Dendritic cell treated with granulocyte-macrophage colony-stimulating factor and Interleukin-4, amounts not matched to agents 40 ng/mL and 50 ng/mL, for 4 days (primary cell): ENCODE measurements at regions not wholly inside any gene's neighbourhood (a gene's known extent, or its start where the extent isn't known, plus 50 kb on each side); places are given as distances from the start of the nearest gene placed in this dataset.

ENCODE experiments used
- H3K27ac Mint-ChIP-seq: one replicate; pipeline ENCODE4 v1.8.0; 2022; ENCODE audit warnings: mild to moderate bottlenecking, mixed read lengths
- H3K27me3 Mint-ChIP-seq: one replicate; pipeline ENCODE4 v1.8.0; 2022; ENCODE audit warnings: mild to moderate bottlenecking, mixed read lengths
- H3K36me3 Mint-ChIP-seq: one replicate; pipeline ENCODE4 v1.8.0; 2022; ENCODE audit warnings: low read depth, mixed read lengths
- H3K4me1 Mint-ChIP-seq: one replicate; pipeline ENCODE4 v1.8.0; 2022; ENCODE audit warnings: low read depth, mixed read lengths
- H3K4me3 Mint-ChIP-seq: one replicate; pipeline ENCODE4 v1.8.0; 2022; ENCODE audit warnings: mild to moderate bottlenecking, moderate library complexity, mixed read lengths
- H3K9me3 Mint-ChIP-seq: one replicate; pipeline ENCODE4 v1.8.0; 2022; ENCODE audit warnings: mixed read lengths
- intact Hi-C: fragments of 100-400 bp; cut with micrococcal nuclease; formaldehyde crosslinking; loops from one replicate; pipeline ENCODE4 v1.15.0; 2022

DNA sequence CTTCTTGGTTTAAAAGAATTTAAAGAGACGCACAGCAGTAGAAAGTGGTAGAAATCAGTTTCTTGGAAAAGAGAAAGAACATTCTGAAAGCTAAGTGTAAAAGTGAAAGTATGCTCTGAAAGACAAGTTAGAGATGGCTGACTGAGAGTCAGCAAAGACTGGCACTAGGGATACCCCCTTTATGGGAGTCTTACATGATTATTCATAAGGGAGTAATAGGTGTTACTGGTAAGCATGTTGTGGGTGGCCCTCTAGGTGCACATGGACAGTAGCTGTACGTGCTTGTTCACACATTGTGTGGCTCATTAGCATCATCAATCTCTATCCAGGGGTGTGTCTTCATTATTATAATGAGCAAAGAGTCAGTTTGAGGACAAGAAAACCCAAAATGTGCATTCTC lies 816.2 kb downstream of the CBLN2 start:
- intact Hi-C loops: no loop called here
- Mint-ChIP-seq H3K27ac (no peak overlapping the region), H3K4me1 (no peaks in the 10 kb centered on the region), H3K9me3 (peaks cover 9% of the 10 kb centered on the region), H3K36me3 (no peaks in the 10 kb centered on the region), H3K4me3 (no peak overlapping the region), H3K27me3 (no peaks in the 10 kb centered on the region)

DNA sequence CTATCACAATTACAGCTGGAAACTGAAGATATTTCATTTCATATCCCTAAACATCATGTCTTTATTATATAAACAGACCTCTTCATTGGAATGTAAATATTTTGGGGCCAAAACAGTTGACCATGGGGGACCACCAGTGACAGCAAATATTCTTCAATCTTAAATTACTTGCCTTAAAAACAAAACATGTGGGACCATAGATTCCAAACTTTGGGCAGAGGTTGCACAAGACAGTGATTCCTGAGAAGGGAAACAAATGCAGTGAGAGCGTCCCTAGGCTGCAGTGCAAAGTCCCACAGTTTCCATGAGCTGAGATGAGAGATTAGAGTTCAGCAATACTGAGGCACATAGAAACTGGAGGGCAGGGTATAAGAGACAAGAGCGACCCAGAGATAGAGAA lies 818.9 kb downstream of the CBLN2 start:
- Mint-ChIP-seq H3K9me3 (peaks cover 9% of the 10 kb centered on the region), H3K27me3 (no peaks in the 10 kb centered on the region), H3K4me3 (no peak overlapping the region), H3K27ac (no peak overlapping the region), H3K36me3 (no peaks in the 10 kb centered on the region), H3K4me1 (no peaks in the 10 kb centered on the region)
- intact Hi-C loops: no loop called here

DNA sequence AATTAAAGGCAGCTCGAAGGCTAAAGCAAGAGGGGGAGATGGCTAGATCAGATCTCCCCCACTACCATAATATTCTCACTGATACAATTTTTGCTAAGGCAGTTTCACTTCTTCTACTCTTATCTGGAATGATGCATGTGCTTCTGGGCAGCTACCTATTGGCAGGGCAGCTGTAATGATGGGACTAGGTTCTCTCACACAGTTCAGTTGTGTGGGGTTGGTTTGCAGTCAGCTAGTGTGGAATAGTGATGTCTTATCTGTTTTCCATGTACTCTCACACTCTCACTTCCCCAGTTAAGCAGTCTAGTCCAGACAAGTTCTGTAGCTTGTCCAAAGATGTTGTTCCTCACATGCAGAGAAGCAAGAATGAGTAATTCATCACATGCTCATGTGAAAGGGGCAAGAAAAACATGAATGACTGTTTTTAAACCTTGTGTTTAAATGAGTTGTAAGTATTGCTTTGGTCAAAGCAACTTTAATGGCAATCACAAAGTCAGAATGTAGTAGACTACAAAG lies 836.1 kb downstream of the CBLN2 start:
- no peak overlapping the region for H3K27ac Mint-ChIP-seq
- no peaks in the 10 kb centered on the region for H3K36me3 Mint-ChIP-seq
- H3K9me3 Mint-ChIP-seq: no peaks in the 10 kb centered on the region
- H3K27me3 Mint-ChIP-seq: no peaks in the 10 kb centered on the region
- H3K4me1 Mint-ChIP-seq: no peaks in the 10 kb centered on the region
- intact Hi-C loops: no loop called here
- H3K4me3 Mint-ChIP-seq: no peak overlapping the region

DNA sequence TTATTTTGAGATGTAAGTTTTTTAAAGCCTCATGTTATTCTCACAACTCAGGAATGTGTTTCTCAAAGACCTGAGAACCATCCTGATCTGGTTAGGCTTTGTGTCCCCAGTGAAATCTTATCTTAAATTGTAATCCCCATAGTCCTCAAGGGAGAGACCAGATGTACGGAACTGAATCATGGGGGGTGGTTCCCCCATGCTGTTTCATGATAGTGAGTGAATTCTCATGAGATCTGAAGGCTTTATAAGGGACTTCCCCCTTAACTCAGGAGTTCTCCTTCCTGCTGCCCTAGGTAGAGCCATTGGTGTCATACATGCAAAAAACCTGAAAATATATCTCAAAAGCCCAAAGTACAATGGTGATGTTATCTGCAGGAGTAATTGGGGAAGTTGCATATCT lies 836.7 kb downstream of the CBLN2 start:
- H3K27ac Mint-ChIP-seq: no peak overlapping the region

GRCh38 chr18:71689416-71690160 lies 854.6 kb downstream of the CBLN2 start:
- no peak overlapping the region for H3K27ac Mint-ChIP-seq
- intact Hi-C loops: no loop called here
- no peaks in the 10 kb centered on the region for H3K27me3 Mint-ChIP-seq
- H3K4me1 Mint-ChIP-seq: no peaks in the 10 kb centered on the region
- no peak overlapping the region for H3K4me3 Mint-ChIP-seq
- no peaks in the 10 kb centered on the region for H3K36me3 Mint-ChIP-seq
- peaks cover 9% of the 10 kb centered on the region for H3K9me3 Mint-ChIP-seq

More for the DNA sequence above, 836.7 kb downstream of the CBLN2 start:
- intact Hi-C loops: no loop called here
- Mint-ChIP-seq H3K9me3 (no peaks in the 10 kb centered on the region), H3K36me3 (no peaks in the 10 kb centered on the region), H3K4me1 (no peaks in the 10 kb centered on the region), H3K4me3 (no peak overlapping the region), H3K27me3 (no peaks in the 10 kb centered on the region)

GRCh38 chr18:71682591-71682990 lies 861.6 kb downstream of the CBLN2 start:
- Mint-ChIP-seq H3K4me3 (no peak overlapping the region), H3K4me1 (no peaks in the 10 kb centered on the region), H3K27me3 (no peaks in the 10 kb centered on the region), H3K36me3 (no peaks in the 10 kb centered on the region), H3K27ac (no peak overlapping the region), H3K9me3 (peaks cover 25% of the 10 kb centered on the region)
- intact Hi-C loops: no loop called here

DNA sequence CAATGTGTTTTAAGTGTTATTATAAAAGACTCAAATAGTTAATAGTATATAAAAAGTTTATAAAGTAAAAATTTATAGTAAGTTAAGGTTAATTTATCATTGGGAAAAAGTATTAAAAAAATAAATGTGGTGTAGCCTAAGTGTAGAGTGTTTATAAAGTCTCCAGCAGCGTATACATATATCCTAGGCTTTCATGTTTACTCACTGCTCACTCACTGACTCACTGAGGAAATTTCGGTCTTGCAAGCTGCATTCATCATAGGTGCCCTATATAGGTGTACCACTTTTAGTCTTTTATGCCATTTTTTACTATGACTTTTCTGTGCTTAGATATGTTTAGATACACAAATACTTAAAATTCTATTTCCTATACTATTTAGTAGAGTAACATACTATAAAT lies 866.0 kb downstream of the CBLN2 start:
- intact Hi-C loops: no loop called here
- Mint-ChIP-seq H3K4me3 (no peak overlapping the region), H3K4me1 (no peaks in the 10 kb centered on the region), H3K27ac (no peak overlapping the region), H3K27me3 (no peaks in the 10 kb centered on the region), H3K36me3 (no peaks in the 10 kb centered on the region), H3K9me3 (peaks cover 19% of the 10 kb centered on the region)

- Mint-ChIP-seq H3K9me3 (peaks cover 15% of the 10 kb centered on the region), H3K27me3 (no peaks in the 10 kb centered on the region), H3K4me3 (no peak overlapping the region), H3K27ac (no peak overlapping the region), H3K36me3 (no peaks in the 10 kb centered on the region), H3K4me1 (no peaks in the 10 kb centered on the region)
- intact Hi-C loops: no loop called here
Measured at GRCh38 chr18:71673954-71674353, 870.2 kb downstream of the CBLN2 start.

DNA sequence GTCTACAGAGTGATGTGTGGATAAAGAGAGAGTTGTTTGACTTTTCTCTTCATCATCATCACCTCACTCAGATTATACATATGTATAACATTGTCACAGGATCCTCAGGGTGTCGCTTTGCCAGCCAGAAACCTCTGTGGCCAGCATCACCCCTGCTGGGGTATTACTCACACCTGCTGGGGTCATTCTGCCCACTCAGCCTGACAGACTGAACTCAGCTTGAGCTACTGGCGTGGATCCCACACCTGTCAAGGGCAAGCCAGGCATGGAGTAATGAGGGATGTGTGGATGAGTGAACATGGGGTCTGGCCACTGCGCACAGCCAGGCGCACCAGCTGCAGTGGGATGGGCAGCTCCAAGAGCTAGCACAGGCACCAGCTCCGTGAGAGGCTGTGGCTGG lies 870.6 kb downstream of the CBLN2 start:
- H3K27ac Mint-ChIP-seq: no peak overlapping the region
- no peaks in the 10 kb centered on the region for H3K27me3 Mint-ChIP-seq
- H3K4me3 Mint-ChIP-seq: no peak overlapping the region
- H3K36me3 Mint-ChIP-seq: no peaks in the 10 kb centered on the region
- no peaks in the 10 kb centered on the region for H3K4me1 Mint-ChIP-seq
- peaks cover 15% of the 10 kb centered on the region for H3K9me3 Mint-ChIP-seq
- intact Hi-C loops: no loop called here

GRCh38 chr18:71666481-71666880 lies 877.7 kb downstream of the CBLN2 start:
- Mint-ChIP-seq H3K9me3 (no peaks in the 10 kb centered on the region), H3K36me3 (no peaks in the 10 kb centered on the region), H3K27ac (no peak overlapping the region), H3K27me3 (no peaks in the 10 kb centered on the region), H3K4me3 (no peak overlapping the region), H3K4me1 (no peaks in the 10 kb centered on the region)
- intact Hi-C loops: loop anchor here (10.0 kb wide), 1 partner anchor 408 kb away; no protein-coding TSS in a partner anchor

- intact Hi-C loops: loop anchor here (10.0 kb wide), 1 partner anchor 410 kb away; no protein-coding TSS in a partner anchor
- no peaks in the 10 kb centered on the region for H3K36me3 Mint-ChIP-seq
- H3K27me3 Mint-ChIP-seq: no peaks in the 10 kb centered on the region
- H3K4me3 Mint-ChIP-seq: no peak overlapping the region
- no peak overlapping the region for H3K27ac Mint-ChIP-seq
- H3K4me1 Mint-ChIP-seq: no peaks in the 10 kb centered on the region
- H3K9me3 Mint-ChIP-seq: peaks cover 4% of the 10 kb centered on the region
Measured at GRCh38 chr18:71665131-71665530, 879.0 kb downstream of the CBLN2 start.

DNA sequence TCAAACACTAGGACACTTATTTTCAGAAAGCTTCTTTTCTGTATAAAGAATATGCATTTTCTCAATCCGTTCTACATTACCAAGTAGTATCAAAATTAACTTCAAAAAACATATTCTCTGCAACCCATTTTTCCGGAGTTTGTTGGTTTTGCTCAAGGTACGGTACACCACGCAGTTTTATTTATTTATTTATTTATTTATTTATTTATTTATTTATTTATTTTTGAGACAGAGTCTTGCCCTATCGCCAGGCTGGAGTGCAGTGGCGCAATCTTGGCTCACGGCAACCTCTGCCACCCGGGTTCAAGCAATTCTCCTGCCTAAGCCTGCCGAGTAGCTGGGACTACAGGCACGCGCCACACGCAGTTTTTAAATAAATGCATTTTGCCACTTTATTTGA lies 900.3 kb downstream of the CBLN2 start:
- peaks cover 23% of the 10 kb centered on the region for H3K9me3 Mint-ChIP-seq
- no peaks in the 10 kb centered on the region for H3K27me3 Mint-ChIP-seq
- no peak overlapping the region for H3K27ac Mint-ChIP-seq
- no peak overlapping the region for H3K4me3 Mint-ChIP-seq
- H3K4me1 Mint-ChIP-seq: no peaks in the 10 kb centered on the region
- H3K36me3 Mint-ChIP-seq: no peaks in the 10 kb centered on the region
- intact Hi-C loops: no loop called here

DNA sequence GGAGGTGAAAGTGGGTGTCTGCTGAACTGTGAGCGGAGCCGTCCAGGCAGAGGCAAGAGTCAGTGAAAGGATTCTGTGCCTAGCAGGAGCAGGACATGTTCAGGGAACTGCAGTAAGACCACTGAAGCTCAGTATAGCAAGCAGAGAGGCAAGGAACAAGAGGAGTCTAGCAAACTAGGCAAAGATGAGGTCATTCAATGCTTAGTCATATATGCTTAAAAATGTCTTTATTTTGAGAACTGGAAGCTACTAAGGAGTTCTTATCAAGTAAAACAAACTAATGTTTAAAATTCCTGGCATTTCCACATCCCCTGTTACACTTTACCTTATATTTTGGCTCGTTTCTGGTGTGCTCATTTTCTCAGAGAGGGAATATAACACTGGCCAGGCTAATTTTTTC lies 913.4 kb downstream of the CBLN2 start:
- intact Hi-C loops: no loop called here
- Mint-ChIP-seq H3K4me3 (no peak overlapping the region), H3K27me3 (no peaks in the 10 kb centered on the region), H3K4me1 (no peaks in the 10 kb centered on the region), H3K9me3 (no peaks in the 10 kb centered on the region), H3K36me3 (no peaks in the 10 kb centered on the region), H3K27ac (no peak overlapping the region)

DNA sequence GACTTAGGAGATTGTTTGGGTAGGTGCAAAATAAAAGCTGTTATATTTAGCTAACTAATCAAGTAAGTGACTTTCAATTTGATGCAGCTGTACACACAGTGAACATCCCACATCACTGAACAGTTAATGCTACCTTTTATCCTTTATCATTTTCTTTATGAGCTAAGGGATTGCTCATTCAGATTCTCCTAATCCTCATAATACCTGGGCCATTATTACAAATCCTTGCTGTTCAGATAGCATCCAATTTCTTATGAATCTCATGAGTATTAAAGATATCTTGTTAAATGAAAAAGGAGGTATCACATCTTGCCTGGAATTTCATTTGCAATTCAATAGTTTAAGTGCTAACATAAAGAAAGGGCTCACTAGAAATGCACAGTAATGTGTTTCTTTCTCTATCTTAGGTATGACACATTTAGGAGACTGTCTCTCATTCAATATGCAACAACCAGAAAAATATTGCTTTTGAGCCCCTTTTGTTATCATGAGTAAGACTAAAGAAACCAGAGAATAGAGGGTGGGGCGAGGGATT lies 918.5 kb downstream of the CBLN2 start:
- intact Hi-C loops: no loop called here
- no peak overlapping the region for H3K27ac Mint-ChIP-seq
- H3K36me3 Mint-ChIP-seq: no peaks in the 10 kb centered on the region
- no peaks in the 10 kb centered on the region for H3K27me3 Mint-ChIP-seq
- peaks cover 20% of the 10 kb centered on the region for H3K9me3 Mint-ChIP-seq
- no peaks in the 10 kb centered on the region for H3K4me1 Mint-ChIP-seq
- no peak overlapping the region for H3K4me3 Mint-ChIP-seq

DNA sequence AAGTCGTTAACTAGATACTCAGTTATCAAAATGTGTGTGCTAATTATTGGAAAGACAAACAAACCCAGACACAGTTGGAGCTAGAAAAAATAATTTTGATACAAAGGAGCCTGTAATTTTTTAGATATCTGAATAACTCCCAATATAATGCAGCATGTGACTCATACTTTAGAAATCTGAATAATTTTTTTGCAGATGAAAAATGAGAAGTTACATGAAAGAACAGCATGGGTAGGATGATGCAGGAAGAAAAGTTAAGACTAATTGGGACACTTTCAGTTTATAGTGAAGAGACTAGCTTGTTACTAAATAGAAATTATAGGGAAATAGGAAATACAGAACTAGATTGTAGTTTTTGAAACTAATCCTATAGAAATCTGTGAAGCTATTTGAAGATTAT lies 945.8 kb downstream of the CBLN2 start:
- Mint-ChIP-seq H3K27ac (no peak overlapping the region), H3K4me1 (no peaks in the 10 kb centered on the region), H3K27me3 (no peaks in the 10 kb centered on the region), H3K9me3 (no peaks in the 10 kb centered on the region), H3K4me3 (no peak overlapping the region), H3K36me3 (no peaks in the 10 kb centered on the region)
- intact Hi-C loops: no loop called here
